Thyroid gland (tissue), 4 donors: ENCODE measurements at regions not wholly inside any gene's neighbourhood (a gene's known extent, or its start where the extent isn't known, plus 50 kb on each side); places are given as distances from the start of the nearest gene placed in this dataset.

Experiments
- DNase-seq, 2 donors: peaks; one replicate each; pipeline ENCODE4 v3.0.0-alpha.2; 2019
- H3K27ac ChIP-seq, 3 donors: fragments of 200-600 bp; sonication (generic); 1 replicate in 2 of 3; 2 replicates in 1 of 3; pipeline ENCODE4 v1.5.1; 2016 to 2019; ENCODE audit warnings: mild to moderate bottlenecking in 1 of 3, moderate library complexity in 1 of 3
- H3K27me3 ChIP-seq: fragments of 200-600 bp; sonication (generic); one replicate; pipeline ENCODE4 v1.5.1; 2019
- H3K36me3 ChIP-seq, 2 donors: fragments of 200-600 bp; sonication (generic); one replicate each; pipeline ENCODE4 v1.5.1; 2016 to 2019
- H3K4me1 ChIP-seq, 2 donors: fragments of 200-600 bp; sonication (generic); one replicate each; pipeline ENCODE4 v1.5.1; 2017 to 2019
- H3K4me3 ChIP-seq, 3 donors: fragments of 200-600 bp; sonication (generic); replicated peaks in 1 of 3; 1 replicate in 2 of 3; 2 replicates in 1 of 3; pipeline ENCODE4 v1.5.1; 2016; ENCODE audit warnings: mild to moderate bottlenecking in 1 of 3
- H3K9me3 ChIP-seq: fragments of 200-600 bp; sonication (generic); one replicate; pipeline ENCODE4 v1.5.1; 2017
- POLR2A ChIP-seq, 2 donors: fragments of 450-650 bp; IDR thresholded peaks; one replicate each; pipeline ENCODE4 v1.6.1; 2017; ENCODE audit warnings: antibody characterized with exemption in 2 of 2, mild to moderate bottlenecking in 2 of 2, moderate library complexity in 1 of 2
- WGBS, 2 donors: methylation state at CpG; one replicate each; pipeline ENCODE4 v1.1.5; 2017; 5-methylcytosine and 5-hydroxymethylcytosine counted together
- intact Hi-C: fragments of 100-400 bp; cut with DNase I; formaldehyde crosslinking; loops from one replicate; pipeline ENCODE4 v1.15.1; 2023
- TF ChIP-seq, protein P1 (sequence below), 6 experiments: fragments of 200-600 bp in 3 of 6; fragments of 450-650 bp in 3 of 6; sonication (generic) in 3 of 6; IDR thresholded peaks; one replicate each; pipeline ENCODE4 v1.5.1; 2016 to 2019; ENCODE audit warnings: antibody characterized with exemption in 6 of 6, mild to moderate bottlenecking in 2 of 6, inconsistent platforms in 1 of 6, moderate library complexity in 1 of 6

DNA sequence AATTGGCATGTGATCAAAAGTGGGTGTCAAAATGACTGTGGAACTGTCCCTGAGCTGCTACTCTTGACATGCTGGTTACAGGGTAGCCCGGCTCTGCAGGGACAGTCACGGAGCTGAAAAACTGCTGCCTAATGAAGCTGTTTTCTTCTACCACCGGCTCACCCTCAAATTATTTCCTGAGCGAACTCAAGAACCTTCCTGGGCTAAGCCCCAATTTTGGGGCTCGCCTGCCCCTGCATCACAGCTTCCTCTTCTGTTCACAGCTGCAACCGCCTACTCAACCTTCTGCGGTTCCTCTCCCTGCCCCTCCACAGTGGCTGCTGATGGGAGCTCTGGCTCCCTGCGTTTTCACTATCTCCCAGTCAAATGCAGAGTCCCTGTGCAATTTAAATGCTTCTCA, 110.8 kb upstream of the MLN start:
- TF ChIP-seq, protein P1, sequence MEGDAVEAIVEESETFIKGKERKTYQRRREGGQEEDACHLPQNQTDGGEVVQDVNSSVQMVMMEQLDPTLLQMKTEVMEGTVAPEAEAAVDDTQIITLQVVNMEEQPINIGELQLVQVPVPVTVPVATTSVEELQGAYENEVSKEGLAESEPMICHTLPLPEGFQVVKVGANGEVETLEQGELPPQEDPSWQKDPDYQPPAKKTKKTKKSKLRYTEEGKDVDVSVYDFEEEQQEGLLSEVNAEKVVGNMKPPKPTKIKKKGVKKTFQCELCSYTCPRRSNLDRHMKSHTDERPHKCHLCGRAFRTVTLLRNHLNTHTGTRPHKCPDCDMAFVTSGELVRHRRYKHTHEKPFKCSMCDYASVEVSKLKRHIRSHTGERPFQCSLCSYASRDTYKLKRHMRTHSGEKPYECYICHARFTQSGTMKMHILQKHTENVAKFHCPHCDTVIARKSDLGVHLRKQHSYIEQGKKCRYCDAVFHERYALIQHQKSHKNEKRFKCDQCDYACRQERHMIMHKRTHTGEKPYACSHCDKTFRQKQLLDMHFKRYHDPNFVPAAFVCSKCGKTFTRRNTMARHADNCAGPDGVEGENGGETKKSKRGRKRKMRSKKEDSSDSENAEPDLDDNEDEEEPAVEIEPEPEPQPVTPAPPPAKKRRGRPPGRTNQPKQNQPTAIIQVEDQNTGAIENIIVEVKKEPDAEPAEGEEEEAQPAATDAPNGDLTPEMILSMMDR (IDR thresholded peaks at IDR 0.05) = no peak
- no peak for TF ChIP-seq POLR2A (IDR thresholded peaks at IDR 0.05)
- Histone ChIP-seq H3K36me3 (no peaks in the 10 kb centered on the region), H3K4me3 (no peak overlapping the region), H3K27ac (no peak overlapping the region), H3K4me1 (no peaks in the 10 kb centered on the region), H3K27me3 (no peaks in the 10 kb centered on the region), H3K9me3 (no peaks in the 10 kb centered on the region)
- intact Hi-C loops = no loop called here
- 75 to 88% methylated on average over 8 of the region's 8 CpGs for WGBS, 2 donors
- no peak for DNase-seq

DNA sequence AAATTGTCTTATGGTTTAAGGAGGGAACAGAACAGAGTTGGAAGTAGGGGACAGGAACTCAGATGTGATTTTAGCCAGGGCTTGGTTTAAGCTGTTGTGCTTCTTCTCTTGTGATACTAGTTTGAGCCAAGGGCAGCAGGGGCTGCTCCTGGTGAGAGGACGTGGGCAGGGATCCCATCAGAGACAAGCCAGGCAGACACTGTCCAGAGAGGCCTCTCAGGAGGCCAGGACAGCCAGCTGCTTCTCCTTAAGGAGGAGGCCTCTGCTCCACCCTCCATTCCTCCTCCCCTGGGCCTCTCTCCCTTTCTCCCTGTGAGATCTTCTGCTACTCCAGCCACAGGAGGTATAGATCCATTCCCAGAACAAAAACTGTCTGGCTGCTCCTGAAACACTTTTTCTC, 108.4 kb upstream of the MLN start:
- no peaks in the 10 kb centered on the region for H3K36me3 ChIP-seq
- no peaks in the 10 kb centered on the region for H3K27me3 ChIP-seq
- H3K4me3 ChIP-seq = no peak overlapping the region
- no peak for DNase-seq
- intact Hi-C loops = no loop called here
- TF ChIP-seq POLR2A (IDR thresholded peaks at IDR 0.05) = no peak
- TF ChIP-seq, protein P1 (IDR thresholded peaks at IDR 0.05) = no peak
- no peaks in the 10 kb centered on the region for H3K4me1 ChIP-seq
- no peaks in the 10 kb centered on the region for H3K9me3 ChIP-seq
- no peak overlapping the region for H3K27ac ChIP-seq
- 63 to 69% methylated on average over 1 of the region's 1 CpG for WGBS, 2 donors

DNA sequence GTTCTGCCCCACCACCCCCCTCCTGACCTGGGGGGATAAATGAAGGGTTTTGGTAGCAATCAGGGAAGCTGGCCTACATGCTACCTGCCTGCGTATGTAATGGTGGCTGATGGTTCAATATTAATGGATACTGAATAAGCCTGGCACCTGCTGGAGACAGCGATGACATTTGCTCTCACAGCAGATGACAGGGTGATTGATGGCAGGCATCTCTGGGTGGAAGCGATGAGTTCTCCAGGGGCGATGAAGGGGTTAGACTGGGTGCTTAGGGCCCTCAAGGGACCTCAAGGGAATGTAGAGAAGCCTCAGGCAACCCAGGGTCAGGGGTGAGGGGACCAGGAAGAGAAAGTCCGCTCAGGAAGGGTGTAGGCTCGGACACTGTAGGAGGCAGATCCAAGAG, 107.7 kb upstream of the MLN start:
- no peaks in the 10 kb centered on the region for H3K4me1 ChIP-seq
- DNase-seq = no peak
- 90 to 93% methylated on average over 6 of the region's 6 CpGs for WGBS, 2 donors
- no peaks in the 10 kb centered on the region for H3K27me3 ChIP-seq
- no peak for TF ChIP-seq POLR2A (IDR thresholded peaks at IDR 0.05)
- TF ChIP-seq, protein P1 (IDR thresholded peaks at IDR 0.05) = no peak
- no peaks in the 10 kb centered on the region for H3K9me3 ChIP-seq
- no peaks in the 10 kb centered on the region for H3K36me3 ChIP-seq
- no peak overlapping the region for H3K4me3 ChIP-seq
- no peak overlapping the region for H3K27ac ChIP-seq
- intact Hi-C loops = no loop called here

DNA sequence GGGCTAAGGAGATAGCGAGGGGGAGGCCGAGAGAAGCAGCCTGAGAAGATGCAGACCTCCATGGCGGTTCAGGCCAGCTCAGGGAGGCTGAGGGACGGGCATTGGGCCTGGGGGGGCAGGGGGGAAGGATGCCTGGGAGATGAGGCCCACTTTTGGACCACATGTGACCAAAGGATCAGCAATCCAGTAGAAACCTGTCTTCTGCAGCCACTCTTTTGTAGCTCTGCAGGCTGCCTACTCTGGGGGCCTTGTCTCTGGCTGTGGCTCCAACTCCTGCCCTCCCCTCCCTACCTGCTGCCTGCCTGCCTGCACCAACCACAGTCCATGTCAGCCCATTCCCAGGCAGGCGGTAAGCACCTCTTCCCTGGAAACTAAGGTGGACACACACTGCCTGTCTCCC, 106.8 kb upstream of the MLN start:
- H3K4me1 ChIP-seq = no peaks in the 10 kb centered on the region
- intact Hi-C loops = no loop called here
- H3K27me3 ChIP-seq = no peaks in the 10 kb centered on the region
- H3K9me3 ChIP-seq = no peaks in the 10 kb centered on the region
- no peak overlapping the region for H3K27ac ChIP-seq
- TF ChIP-seq, protein P1 (IDR thresholded peaks at IDR 0.05) = no peak
- TF ChIP-seq POLR2A (IDR thresholded peaks at IDR 0.05) = no peak
- no peaks in the 10 kb centered on the region for H3K36me3 ChIP-seq
- WGBS, 2 donors = 92 to 93% methylated on average over 5 of the region's 5 CpGs
- no peak for DNase-seq
- H3K4me3 ChIP-seq = no peak overlapping the region

DNA sequence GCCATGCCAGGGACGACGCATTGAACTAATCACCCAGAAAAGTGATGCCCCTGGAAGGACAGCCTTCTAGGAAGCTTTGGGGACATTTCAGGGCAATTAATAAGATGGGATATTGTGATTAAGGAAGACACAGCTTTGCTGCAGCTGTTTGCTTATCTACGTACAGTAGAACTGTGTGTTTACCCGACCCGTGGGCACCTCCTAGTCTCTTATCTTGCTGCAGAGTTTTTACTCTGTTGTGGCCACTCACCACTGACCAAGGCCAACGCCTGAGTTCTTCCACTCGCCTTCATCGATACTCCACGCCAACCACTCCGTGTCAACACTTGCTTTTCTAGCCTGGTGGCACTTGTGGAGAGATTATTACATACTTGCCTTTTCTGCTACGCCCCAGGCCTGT, 105.9 kb upstream of the MLN start:
- DNase-seq = no peak
- intact Hi-C loops = no loop called here

More for the DNA sequence above, 105.9 kb upstream of the MLN start:
- no peaks in the 10 kb centered on the region for H3K27me3 ChIP-seq
- no peaks in the 10 kb centered on the region for H3K9me3 ChIP-seq
- no peak for TF ChIP-seq POLR2A (IDR thresholded peaks at IDR 0.05)
- TF ChIP-seq, protein P1 (IDR thresholded peaks at IDR 0.05) = no peak
- 85 to 88% methylated on average over 11 of the region's 11 CpGs for WGBS, 2 donors
- no peaks in the 10 kb centered on the region for H3K4me1 ChIP-seq
- H3K4me3 ChIP-seq = no peak overlapping the region
- H3K27ac ChIP-seq = no peak overlapping the region
- no peaks in the 10 kb centered on the region for H3K36me3 ChIP-seq
